Panc1 (cell line): ENCODE measurements at regions not wholly inside any gene's neighbourhood (a gene's known extent, or its start where the extent isn't known, plus 50 kb on each side); places are given as distances from the start of the nearest gene placed in this dataset.

Source experiments
- CTCF ChIP-seq: fragments of 450-650 bp; IDR thresholded peaks from 2 replicates; pipeline ENCODE4 v1.5.1; 2017; ENCODE audit warnings: mild to moderate bottlenecking
- POLR2AphosphoS5 ChIP-seq: IDR thresholded peaks from 2 replicates; pipeline ENCODE4 v1.6.1; 2012; ENCODE audit warnings: mild to moderate bottlenecking, low read depth, low read length, moderate library complexity
- REST ChIP-seq, 2 experiments: IDR thresholded peaks; 2 replicates each; pipeline ENCODE4 v1.6.1; 2011 to 2012; ENCODE audit warnings: low read depth in 2 of 2, control low read depth in 1 of 2, low read length in 1 of 2, mild to moderate bottlenecking in 1 of 2, moderate library complexity in 1 of 2; ENCODE audit not compliant: insufficient read depth in 1 of 2
- SIN3A ChIP-seq: IDR thresholded peaks from 2 replicates; pipeline ENCODE4 v1.6.1; 2012; ENCODE audit warnings: low read depth, mild to moderate bottlenecking, low read length, moderate library complexity, borderline replicate concordance; ENCODE audit not compliant: insufficient read depth
- TCF7L2 ChIP-seq: IDR thresholded peaks from 2 replicates; pipeline ENCODE4 v1.6.1; 2011; ENCODE audit warnings: mild to moderate bottlenecking, low read depth, low read length, inconsistent platforms

GRCh38 chr10:61280303-61280702 is 172.9 kb downstream of the TMEM26 start:
- TF ChIP-seq POLR2AphosphoS5 (no peak), CTCF (no peak), TCF7L2 (no peak), REST (IDR thresholded peaks at IDR 0.05; ENCODE audit: insufficient read depth in 1 of 2, low read depth in 2 of 2, low read length in 1 of 2) (no peak), SIN3A (no peak)
